ENCODE measurements at regions not wholly inside any gene's neighbourhood (a gene's known extent, or its start where the extent isn't known, plus 50 kb on each side); places are given as distances from the start of the nearest gene placed in this dataset.

GRCh38 chr12:3964439-3964838 is 91.2 kb upstream of the PARP11 start:
- Histone ChIP-seq H3K79me2 (ENCODE audit: control insufficient read depth, insufficient read depth, low read length) (no peaks in the 10 kb centered on the region), H2AFZ (ENCODE audit: low read depth, low read length) (no peak overlapping the region), H3K9me3 (replicated peaks; ENCODE audit: control insufficient read depth, insufficient read depth, low read length) (no peaks in the 10 kb centered on the region), H3K27me3 (ENCODE audit: control insufficient read depth in 2 of 2, insufficient read depth in 2 of 2, low read length in 2 of 2) (no peaks in the 10 kb centered on the region), H3K9me1 (replicated peaks; ENCODE audit: control insufficient read depth, extremely low read depth, insufficient read depth, low read length) (no peaks in the 10 kb centered on the region), H3K4me3 (replicated peaks in 1 of 3; ENCODE audit: insufficient read depth in 1 of 3, low read depth in 1 of 3, low read length in 3 of 3) (no peak overlapping the region), H3K4me1 (ENCODE audit: control insufficient read depth, extremely low read depth, insufficient read depth, low read length) (no peaks in the 10 kb centered on the region), H3K4me2 (ENCODE audit: insufficient read depth, low read length) (no peak overlapping the region), H3K9ac (replicated peaks; ENCODE audit: extremely low read depth, insufficient read depth, low read length) (no peak overlapping the region), H4K20me1 (replicated peaks; ENCODE audit: control insufficient read depth, extremely low read depth, insufficient read depth, low read length) (no peaks in the 10 kb centered on the region), H3K27ac (ENCODE audit: insufficient read depth, low read depth, low read length) (no peak overlapping the region), H3K36me3 (ENCODE audit: control insufficient read depth in 2 of 2, extremely low read depth in 1 of 2, insufficient read depth in 2 of 2, low read length in 2 of 2) (no peaks in the 10 kb centered on the region)
- intact Hi-C loops (cut with micrococcal nuclease) = loop anchor here (1.0 kb wide), 1 partner anchor 313 kb away; no protein-coding TSS in a partner anchor
- no peak for DNase-seq (ENCODE audit: low read depth, low spot score)
- POLR2A ChIA-PET = no interaction called here
- TF ChIP-seq GATA2 (IDR thresholded peaks at IDR 0.05; ENCODE audit: insufficient read depth, insufficient read length, low read depth, low read length) (no peak), MYC (IDR thresholded peaks at IDR 0.05; ENCODE audit: low read depth, low read length) (no peak), EZH2 (IDR thresholded peaks at IDR 0.05; ENCODE audit: borderline replicate concordance, low read depth, low read length, severe bottlenecking) (no peak), POLR2AphosphoS5 (IDR thresholded peaks at IDR 0.05; ENCODE audit: insufficient read depth, low read depth, low read length) (no peak), JUN (IDR thresholded peaks at IDR 0.05; ENCODE audit: borderline replicate concordance, insufficient read depth, insufficient read length, low read depth) (no peak), POLR2A (IDR thresholded peaks at IDR 0.05; ENCODE audit: low read depth, low read length) (no peak), FOS (IDR thresholded peaks at IDR 0.05; ENCODE audit: borderline replicate concordance, insufficient read depth, low read length) (no peak), MAX (IDR thresholded peaks at IDR 0.05; ENCODE audit: insufficient read depth, insufficient read length) (no peak), CTCF (IDR thresholded peaks at IDR 0.05; ENCODE audit: extremely low read depth in 1 of 2, insufficient read depth in 1 of 2, low read depth in 1 of 2, low read length in 2 of 2) (no peak)
- no peak for FAIRE-seq
- dilution Hi-C loops (cut with MboI; ENCODE audit: extremely low pct_ligation_motif_present, low sequenced_read_pairs) = no loop called here
- CTCF ChIA-PET = interaction anchor here (0.7 to 1.6 kb wide), 6 partner anchors 30 to 312 kb away, joined by 3 to 8 read pairs (median 3); no protein-coding TSS in a partner anchor
- BruUV-seq (replicated peaks) = no TSS peak

Data from endothelial cell of umbilical vein (primary cell).